Myocyte (in vitro differentiated cells): ENCODE measurements at regions not wholly inside any gene's neighbourhood (a gene's known extent, or its start where the extent isn't known, plus 50 kb on each side); places are given as distances from the start of the nearest gene placed in this dataset.
"Not testable (repeated sequence)": the region's sequence is repeated elsewhere in the genome, so short reads cannot be mapped to it uniquely, and the experiment has no call there.

Experiments
- DNase-seq: peaks from one replicate; pipeline ENCODE4 v3.0.0-alpha.2; 2012; ENCODE audit warnings: low read depth

GRCh38 chr5:10921160-10921559 is 160.1 kb upstream of the DAP start:
- DNase-seq = no peak

GRCh38 chr5:10920400-10920799 is 159.4 kb upstream of the DAP start:
- DNase-seq = no peak

- DNase-seq = no peak
Measured at GRCh38 chr5:10914741-10915480, 153.9 kb upstream of the DAP start.

- DNase-seq = peak; percentile 31
Measured at GRCh38 chr5:10913841-10914240, 152.8 kb upstream of the DAP start.

GRCh38 chr5:10913181-10913810 is 152.3 kb upstream of the DAP start:
- DNase-seq = no peak

- DNase-seq = no peak
Measured at GRCh38 chr5:10912435-10912834, 151.4 kb upstream of the DAP start.

- no peak for DNase-seq
Measured at GRCh38 chr5:10910261-10910660, 149.2 kb upstream of the DAP start.

GRCh38 chr5:10904862-10905432 is 143.9 kb upstream of the DAP start:
- DNase-seq = no peak

- DNase-seq = no peak
Measured at GRCh38 chr5:10903786-10904560, 142.9 kb upstream of the DAP start.

GRCh38 chr5:10902145-10902544 is 141.1 kb upstream of the DAP start:
- DNase-seq = no peak

- DNase-seq = no peak
Measured at GRCh38 chr5:10898514-10898913, 137.5 kb upstream of the DAP start.

GRCh38 chr5:10896016-10896415 is 135.0 kb upstream of the DAP start:
- DNase-seq = no peak

- DNase-seq = no peak
Measured at GRCh38 chr5:10894445-10895054, 133.5 kb upstream of the DAP start.

- no peak for DNase-seq
Measured at GRCh38 chr5:10892911-10893215, 131.8 kb upstream of the DAP start.

GRCh38 chr5:10892147-10892910 is 131.3 kb upstream of the DAP start:
- no peak for DNase-seq

- no peak for DNase-seq
Measured at GRCh38 chr5:10891193-10891592, 130.2 kb upstream of the DAP start.

- no peak for DNase-seq
Measured at GRCh38 chr5:10886497-10886896, 125.5 kb upstream of the DAP start.

GRCh38 chr5:10885026-10885425 is 124.0 kb upstream of the DAP start:
- DNase-seq = peak; percentile 50

- not testable (repeated sequence) for DNase-seq
Measured at GRCh38 chr5:10883945-10884344, 122.9 kb upstream of the DAP start.

GRCh38 chr5:10880934-10881333 is 119.9 kb upstream of the DAP start:
- DNase-seq = no peak

- DNase-seq = not testable (repeated sequence)
Measured at GRCh38 chr5:10876996-10877395, 116.0 kb upstream of the DAP start.
